ENCODE measurements at regions not wholly inside any gene's neighbourhood (a gene's known extent, or its start where the extent isn't known, plus 50 kb on each side); places are given as distances from the start of the nearest gene placed in this dataset.

GRCh38 chr2:176647325-176648165 lies 378.3 kb downstream of the MTX2 start:
- DNase-seq (ENCODE audit: low spot score): no peak

GRCh38 chr2:176648700-176649297 lies 379.6 kb downstream of the MTX2 start:
- DNase-seq (ENCODE audit: low spot score): no peak

- no peak for DNase-seq (ENCODE audit: low spot score)
Observed at GRCh38 chr2:176650104-176650837, 381.0 kb downstream of the MTX2 start.

GRCh38 chr2:176650838-176651555 lies 381.8 kb downstream of the MTX2 start:
- DNase-seq (ENCODE audit: low spot score): no peak

- peak; percentile 45 for DNase-seq (ENCODE audit: low spot score)
Observed at GRCh38 chr2:176652300-176653182, 383.3 kb downstream of the MTX2 start.

GRCh38 chr2:176653479-176654443 lies 384.5 kb downstream of the MTX2 start:
- DNase-seq (ENCODE audit: low spot score): peak; percentile 75

- no peak for DNase-seq (ENCODE audit: low spot score)
Observed at GRCh38 chr2:176656038-176656775, 387.0 kb downstream of the MTX2 start.

GRCh38 chr2:176656776-176657140 lies 387.5 kb downstream of the MTX2 start:
- no peak for DNase-seq (ENCODE audit: low spot score)

GRCh38 chr2:176657393-176657792 lies 388.2 kb downstream of the MTX2 start:
- DNase-seq (ENCODE audit: low spot score): no peak

GRCh38 chr2:176658708-176659107 lies 389.5 kb downstream of the MTX2 start:
- no peak for DNase-seq (ENCODE audit: low spot score)

- no peak for DNase-seq (ENCODE audit: low spot score)
Observed at GRCh38 chr2:176662753-176663152, 393.5 kb downstream of the MTX2 start.

GRCh38 chr2:176664478-176664877 lies 395.2 kb downstream of the MTX2 start:
- DNase-seq (ENCODE audit: low spot score): no peak

GRCh38 chr2:176665086-176665485 lies 395.8 kb downstream of the MTX2 start:
- no peak for DNase-seq (ENCODE audit: low spot score)

GRCh38 chr2:176668912-176669311 lies 399.7 kb downstream of the MTX2 start:
- no peak for DNase-seq (ENCODE audit: low spot score)

GRCh38 chr2:176669398-176670174 lies 400.3 kb downstream of the MTX2 start:
- DNase-seq (ENCODE audit: low spot score): no peak

GRCh38 chr2:176675271-176675949 lies 406.2 kb downstream of the MTX2 start:
- DNase-seq (ENCODE audit: low spot score): no peak

- no peak for DNase-seq (ENCODE audit: low spot score)
Observed at GRCh38 chr2:176677746-176678265, 408.6 kb downstream of the MTX2 start.
